ENCODE measurements at regions not wholly inside any gene's neighbourhood (a gene's known extent, or its start where the extent isn't known, plus 50 kb on each side); places are given as distances from the start of the nearest gene placed in this dataset.

DNA sequence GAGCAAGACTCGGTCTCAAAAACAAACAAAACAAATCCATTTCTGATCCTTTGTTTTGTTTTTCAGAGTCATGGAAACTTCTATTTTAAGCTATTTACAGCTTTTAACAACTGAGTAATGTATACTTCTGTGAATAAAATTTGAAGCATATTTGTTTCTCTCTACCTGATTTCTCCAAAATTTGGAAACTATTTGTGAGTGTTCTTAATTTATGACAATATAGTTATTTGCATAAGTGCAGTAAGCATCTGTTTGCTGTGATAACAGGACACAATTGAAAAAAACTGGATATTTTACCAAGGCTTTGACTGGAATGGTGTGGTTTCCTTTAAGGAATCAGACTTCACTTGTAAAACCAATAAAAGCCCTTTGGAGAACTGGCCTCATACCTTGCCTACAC is 53.3 kb upstream of the GULP1 start:
- Histone ChIP-seq H3K27ac (no peak overlapping the region), H3K4me1 (replicated peaks) (no peaks in the 10 kb centered on the region), H3K9me3 (no peaks in the 10 kb centered on the region), H3K36me3 (no peaks in the 10 kb centered on the region), H3K4me3 (no peak overlapping the region), H3K27me3 (replicated peaks; ENCODE audit: insufficient read depth) (no peaks in the 10 kb centered on the region)
- intact Hi-C loops (cut with DNase I), result no loop called here
- DNase-seq (ENCODE audit: low spot score), result no peak
- 0% methylated on average over 1 of the region's 1 CpG for WGBS
- no peak for TF ChIP-seq POLR2A (IDR thresholded peaks at IDR 0.05)
